ENCODE measurements at regions not wholly inside any gene's neighbourhood (a gene's known extent, or its start where the extent isn't known, plus 50 kb on each side); places are given as distances from the start of the nearest gene placed in this dataset.

GRCh38 chr11:90341986-90342385 lies 119.1 kb upstream of the CHORDC1 start:
- TF ChIP-seq POLR2AphosphoS5 (IDR thresholded peaks at IDR 0.05; ENCODE audit: low read depth), result no peak
- TF ChIP-seq GABPA (IDR thresholded peaks at IDR 0.05; ENCODE audit: low read depth), result no peak
- no peak for TF ChIP-seq SPI1 (IDR thresholded peaks at IDR 0.05; ENCODE audit: borderline replicate concordance, low read depth)
- no peak for TF ChIP-seq CTCF (IDR thresholded peaks at IDR 0.05; ENCODE audit: insufficient read depth, low read length)
- TF ChIP-seq REST (IDR thresholded peaks at IDR 0.05; ENCODE audit: insufficient replicate concordance, low read depth), result no peak
- Histone ChIP-seq H3K4me3 (replicated peaks; ENCODE audit: insufficient read depth, low read length) (no peak overlapping the region), H3K27me3 (ENCODE audit: insufficient read depth, poor library complexity, severe bottlenecking) (no peaks in the 10 kb centered on the region), H3K27ac (replicated peaks) (no peak overlapping the region)
- no peak for DNase-seq (ENCODE audit: low read depth in 1 of 2, low spot score in 1 of 2)

- Histone ChIP-seq H3K27me3 (ENCODE audit: insufficient read depth, poor library complexity, severe bottlenecking) (no peaks in the 10 kb centered on the region), H3K4me3 (replicated peaks; ENCODE audit: insufficient read depth, low read length) (no peak overlapping the region), H3K27ac (replicated peaks) (no peak overlapping the region)
- DNase-seq (ENCODE audit: low read depth in 1 of 2, low spot score in 1 of 2), result no peak
- TF ChIP-seq SPI1 (IDR thresholded peaks at IDR 0.05; ENCODE audit: borderline replicate concordance, low read depth) (no peak), REST (IDR thresholded peaks at IDR 0.05; ENCODE audit: insufficient replicate concordance, low read depth) (no peak), GABPA (IDR thresholded peaks at IDR 0.05; ENCODE audit: low read depth) (no peak), POLR2AphosphoS5 (IDR thresholded peaks at IDR 0.05; ENCODE audit: low read depth) (no peak), CTCF (IDR thresholded peaks at IDR 0.05; ENCODE audit: insufficient read depth, low read length) (no peak)
These were observed 109.6 kb upstream of the CHORDC1 start for GRCh38 chr11:90332415-90332814.

- Histone ChIP-seq H3K27ac (replicated peaks) (no peak overlapping the region), H3K4me3 (replicated peaks; ENCODE audit: insufficient read depth, low read length) (no peak overlapping the region), H3K27me3 (ENCODE audit: insufficient read depth, poor library complexity, severe bottlenecking) (no peaks in the 10 kb centered on the region)
- no peak for DNase-seq (ENCODE audit: low read depth in 1 of 2, low spot score in 1 of 2)
- no peak for TF ChIP-seq CTCF (IDR thresholded peaks at IDR 0.05; ENCODE audit: insufficient read depth, low read length)
- no peak for TF ChIP-seq POLR2AphosphoS5 (IDR thresholded peaks at IDR 0.05; ENCODE audit: low read depth)
- no peak for TF ChIP-seq REST (IDR thresholded peaks at IDR 0.05; ENCODE audit: insufficient replicate concordance, low read depth)
- TF ChIP-seq SPI1 (IDR thresholded peaks at IDR 0.05; ENCODE audit: borderline replicate concordance, low read depth), result no peak
- TF ChIP-seq GABPA (IDR thresholded peaks at IDR 0.05; ENCODE audit: low read depth), result no peak
These were observed 107.8 kb upstream of the CHORDC1 start for GRCh38 chr11:90330632-90331031.
